GM12878 (cell line): ENCODE measurements at regions not wholly inside any gene's neighbourhood (a gene's known extent, or its start where the extent isn't known, plus 50 kb on each side); places are given as distances from the start of the nearest gene placed in this dataset.

Experiments
- CBX5 ChIP-seq: sonication (generic); IDR thresholded peaks from 2 replicates; pipeline ENCODE4 v1.6.1; 2016; ENCODE audit warnings: low read depth, moderate library complexity, mild to moderate bottlenecking, inconsistent platforms
- EZH2 ChIP-seq: IDR thresholded peaks from 2 replicates; pipeline ENCODE4 v1.6.1; 2012; ENCODE audit warnings: low read depth, mild to moderate bottlenecking, control low read depth, inconsistent platforms, low read length, borderline replicate concordance; ENCODE audit not compliant: control insufficient read depth
- FOXM1 ChIP-seq: IDR thresholded peaks from 2 replicates; pipeline ENCODE4 v1.6.1; 2012; ENCODE audit warnings: low read depth, mild to moderate bottlenecking, inconsistent platforms, low read length, moderate library complexity
- GATAD2B ChIP-seq: fragments of 450-650 bp; conservative IDR thresholded peaks from 2 replicates; pipeline ENCODE4 v1.6.1; 2017; ENCODE audit warnings: low read depth, mild to moderate bottlenecking, moderate library complexity
- HDAC2 ChIP-seq: fragments of 200-600 bp; sonication (generic); IDR thresholded peaks from 2 replicates; pipeline ENCODE4 v1.6.1; 2017
- POLR2A ChIP-seq: IDR thresholded peaks from 2 replicates; pipeline ENCODE4 v1.6.1; 2011; ENCODE audit warnings: low read depth, mild to moderate bottlenecking, low read length
- SIN3A ChIP-seq: IDR thresholded peaks from 2 replicates; pipeline ENCODE4 v1.6.1; 2012; ENCODE audit warnings: low read depth, low read length, improper control_type of control experiment
- ZSCAN29 ChIP-seq: fragments of 450-650 bp; IDR thresholded peaks from 2 replicates; pipeline ENCODE4 v1.6.1; 2017; ENCODE audit warnings: mild to moderate bottlenecking, moderate library complexity
- TF ChIP-seq, protein P1 (sequence below), 3 experiments: IDR thresholded peaks in 2 of 3; conservative IDR thresholded peaks in 1 of 3; 2 replicates each; pipeline ENCODE4 v1.5.1; 2011; ENCODE audit warnings: low read depth in 3 of 3, low read length in 3 of 3, mild to moderate bottlenecking in 3 of 3, control low read depth in 2 of 3, moderate library complexity in 2 of 3, inconsistent platforms in 1 of 3, mixed read lengths in 1 of 3; ENCODE audit not compliant: control insufficient read depth in 2 of 3, insufficient read depth in 1 of 3; ENCODE audit errors: extremely low read depth in 1 of 3
- TF ChIP-seq, protein P2 (sequence below): IDR thresholded peaks from 2 replicates; pipeline ENCODE4 v1.6.1; 2011; ENCODE audit warnings: borderline replicate concordance, low read depth, mild to moderate bottlenecking, moderate library complexity, low read length; ENCODE audit not compliant: insufficient read depth, poor library complexity, severe bottlenecking
- TF ChIP-seq, protein P3 (sequence below): fragments of 450-650 bp; IDR thresholded peaks from 2 replicates; pipeline ENCODE4 v1.6.1; 2014; ENCODE audit warnings: mild to moderate bottlenecking

DNA sequence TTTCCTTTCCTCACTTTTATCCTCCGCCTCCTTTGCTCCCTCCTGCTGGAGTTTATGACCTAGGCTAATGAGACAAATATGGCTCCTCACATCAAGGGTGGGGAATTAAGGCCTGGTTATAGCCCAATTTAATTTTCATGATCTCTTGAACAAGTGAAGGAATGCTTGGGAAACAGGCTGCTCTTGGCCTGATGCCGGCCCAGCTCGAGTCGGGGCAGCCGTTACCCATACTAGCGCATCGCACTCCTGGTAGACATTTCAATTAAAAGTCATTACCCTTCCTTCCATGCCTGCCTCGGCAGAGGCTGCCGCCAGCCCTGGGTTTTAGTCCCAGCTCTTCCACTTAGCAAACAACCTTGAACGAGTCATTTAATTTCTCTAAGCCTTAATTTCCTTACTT, 425.7 kb downstream of the TMEM38B start:
- no peak for TF ChIP-seq POLR2A
- TF ChIP-seq, protein P1, sequence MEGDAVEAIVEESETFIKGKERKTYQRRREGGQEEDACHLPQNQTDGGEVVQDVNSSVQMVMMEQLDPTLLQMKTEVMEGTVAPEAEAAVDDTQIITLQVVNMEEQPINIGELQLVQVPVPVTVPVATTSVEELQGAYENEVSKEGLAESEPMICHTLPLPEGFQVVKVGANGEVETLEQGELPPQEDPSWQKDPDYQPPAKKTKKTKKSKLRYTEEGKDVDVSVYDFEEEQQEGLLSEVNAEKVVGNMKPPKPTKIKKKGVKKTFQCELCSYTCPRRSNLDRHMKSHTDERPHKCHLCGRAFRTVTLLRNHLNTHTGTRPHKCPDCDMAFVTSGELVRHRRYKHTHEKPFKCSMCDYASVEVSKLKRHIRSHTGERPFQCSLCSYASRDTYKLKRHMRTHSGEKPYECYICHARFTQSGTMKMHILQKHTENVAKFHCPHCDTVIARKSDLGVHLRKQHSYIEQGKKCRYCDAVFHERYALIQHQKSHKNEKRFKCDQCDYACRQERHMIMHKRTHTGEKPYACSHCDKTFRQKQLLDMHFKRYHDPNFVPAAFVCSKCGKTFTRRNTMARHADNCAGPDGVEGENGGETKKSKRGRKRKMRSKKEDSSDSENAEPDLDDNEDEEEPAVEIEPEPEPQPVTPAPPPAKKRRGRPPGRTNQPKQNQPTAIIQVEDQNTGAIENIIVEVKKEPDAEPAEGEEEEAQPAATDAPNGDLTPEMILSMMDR (IDR thresholded peaks at IDR 0.05 in 2 of 3, conservative IDR thresholded peaks at IDR 0.05 in 1 of 3; ENCODE audit: control insufficient read depth in 2 of 3, extremely low read depth in 1 of 3, insufficient read depth in 1 of 3, low read depth in 3 of 3, low read length in 3 of 3): no peak
- TF ChIP-seq ZSCAN29: no peak
- TF ChIP-seq, protein P2, sequence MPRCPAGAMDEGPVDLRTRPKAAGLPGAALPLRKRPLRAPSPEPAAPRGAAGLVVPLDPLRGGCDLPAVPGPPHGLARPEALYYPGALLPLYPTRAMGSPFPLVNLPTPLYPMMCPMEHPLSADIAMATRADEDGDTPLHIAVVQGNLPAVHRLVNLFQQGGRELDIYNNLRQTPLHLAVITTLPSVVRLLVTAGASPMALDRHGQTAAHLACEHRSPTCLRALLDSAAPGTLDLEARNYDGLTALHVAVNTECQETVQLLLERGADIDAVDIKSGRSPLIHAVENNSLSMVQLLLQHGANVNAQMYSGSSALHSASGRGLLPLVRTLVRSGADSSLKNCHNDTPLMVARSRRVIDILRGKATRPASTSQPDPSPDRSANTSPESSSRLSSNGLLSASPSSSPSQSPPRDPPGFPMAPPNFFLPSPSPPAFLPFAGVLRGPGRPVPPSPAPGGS: no peak
- TF ChIP-seq, protein P3, sequence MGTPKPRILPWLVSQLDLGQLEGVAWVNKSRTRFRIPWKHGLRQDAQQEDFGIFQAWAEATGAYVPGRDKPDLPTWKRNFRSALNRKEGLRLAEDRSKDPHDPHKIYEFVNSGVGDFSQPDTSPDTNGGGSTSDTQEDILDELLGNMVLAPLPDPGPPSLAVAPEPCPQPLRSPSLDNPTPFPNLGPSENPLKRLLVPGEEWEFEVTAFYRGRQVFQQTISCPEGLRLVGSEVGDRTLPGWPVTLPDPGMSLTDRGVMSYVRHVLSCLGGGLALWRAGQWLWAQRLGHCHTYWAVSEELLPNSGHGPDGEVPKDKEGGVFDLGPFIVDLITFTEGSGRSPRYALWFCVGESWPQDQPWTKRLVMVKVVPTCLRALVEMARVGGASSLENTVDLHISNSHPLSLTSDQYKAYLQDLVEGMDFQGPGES: no peak
- no peak for TF ChIP-seq FOXM1
- TF ChIP-seq EZH2: no peak
- no peak for TF ChIP-seq HDAC2
- TF ChIP-seq SIN3A: no peak
- no peak for TF ChIP-seq GATAD2B
- no peak for TF ChIP-seq CBX5
